ENCODE measurements at regions not wholly inside any gene's neighbourhood (a gene's known extent, or its start where the extent isn't known, plus 50 kb on each side); places are given as distances from the start of the nearest gene placed in this dataset.

- BruUV-seq (replicated peaks): no TSS peak
- H3K27me3 ChIP-seq (replicated peaks; ENCODE audit: control insufficient read depth, insufficient read depth, low read length): no peaks in the 10 kb centered on the region
- Mint-ChIP-seq H3K4me1 (ENCODE audit: low read depth, unreplicated experiment) (no peaks in the 10 kb centered on the region), H3K27me3 (ENCODE audit: insufficient read depth, unreplicated experiment) (no peaks in the 10 kb centered on the region), H3K9me3 (ENCODE audit: unreplicated experiment) (no peaks in the 10 kb centered on the region), H3K27ac (ENCODE audit: unreplicated experiment) (no peak overlapping the region), H3K36me3 (ENCODE audit: insufficient read depth, unreplicated experiment) (no peaks in the 10 kb centered on the region), H3K4me3 (ENCODE audit: unreplicated experiment) (no peak overlapping the region)
- ChIA-PET POLR2A (no interaction called here), CTCF (no interaction called here)
- no peak for TF ChIP-seq CTCF (IDR thresholded peaks at IDR 0.05; ENCODE audit: insufficient read depth in 1 of 2, low read depth in 1 of 2, low read length in 1 of 2, severe bottlenecking in 1 of 2, unreplicated experiment in 1 of 2)
- no peak for DNase-seq
- intact Hi-C loops (cut with micrococcal nuclease; ENCODE audit: unreplicated experiment): no loop called here
- no peaks in the 10 kb centered on the region for H3K36me3 ChIP-seq (ENCODE audit: control insufficient read depth, insufficient read depth, low read length)
- no peaks in the 10 kb centered on the region for H3K9me3 ChIP-seq
- H3K4me1 ChIP-seq: no peaks in the 10 kb centered on the region
- no peak overlapping the region for H3K4me3 ChIP-seq (ENCODE audit: low read depth, low read length)
These were observed 616.9 kb downstream of the AJAP1 start for GRCh38 chr1:5271264-5271663.

- H3K4me1 ChIP-seq: no peaks in the 10 kb centered on the region
- H3K9me3 ChIP-seq: no peaks in the 10 kb centered on the region
- POLR2A ChIA-PET: no interaction called here
- Mint-ChIP-seq H3K9me3 (ENCODE audit: unreplicated experiment) (no peaks in the 10 kb centered on the region), H3K27me3 (ENCODE audit: insufficient read depth, unreplicated experiment) (no peaks in the 10 kb centered on the region), H3K4me3 (ENCODE audit: unreplicated experiment) (no peak overlapping the region), H3K27ac (ENCODE audit: unreplicated experiment) (no peak overlapping the region), H3K4me1 (ENCODE audit: low read depth, unreplicated experiment) (no peaks in the 10 kb centered on the region), H3K36me3 (ENCODE audit: insufficient read depth, unreplicated experiment) (no peaks in the 10 kb centered on the region)
- no peak overlapping the region for H3K4me3 ChIP-seq (ENCODE audit: low read depth, low read length)
- BruUV-seq (replicated peaks): no TSS peak
- CTCF ChIA-PET: no interaction called here
- TF ChIP-seq CTCF (IDR thresholded peaks at IDR 0.05; ENCODE audit: insufficient read depth in 1 of 2, low read depth in 1 of 2, low read length in 1 of 2, severe bottlenecking in 1 of 2, unreplicated experiment in 1 of 2): no peak
- no peaks in the 10 kb centered on the region for H3K27me3 ChIP-seq (replicated peaks; ENCODE audit: control insufficient read depth, insufficient read depth, low read length)
- intact Hi-C loops (cut with micrococcal nuclease; ENCODE audit: unreplicated experiment): no loop called here
- no peak for DNase-seq
- H3K36me3 ChIP-seq (ENCODE audit: control insufficient read depth, insufficient read depth, low read length): no peaks in the 10 kb centered on the region
These were observed 615.5 kb downstream of the AJAP1 start for GRCh38 chr1:5269901-5270300.

GRCh38 chr1:5267603-5268235, 613.3 kb downstream of the AJAP1 start:
- no peak for TF ChIP-seq CTCF (IDR thresholded peaks at IDR 0.05; ENCODE audit: insufficient read depth in 1 of 2, low read depth in 1 of 2, low read length in 1 of 2, severe bottlenecking in 1 of 2, unreplicated experiment in 1 of 2)
- H3K9me3 Mint-ChIP-seq (ENCODE audit: unreplicated experiment): peaks cover 6% of the 10 kb centered on the region
- no peaks in the 10 kb centered on the region for H3K9me3 ChIP-seq
- no peaks in the 10 kb centered on the region for H3K36me3 ChIP-seq (ENCODE audit: control insufficient read depth, insufficient read depth, low read length)
- ChIA-PET POLR2A (no interaction called here), CTCF (interaction anchor here (0.5 kb wide), 1 partner anchor 242 kb away, joined by 3 read pairs; no protein-coding TSS in a partner anchor)
- no TSS peak for BruUV-seq (replicated peaks)
- H3K36me3 Mint-ChIP-seq (ENCODE audit: insufficient read depth, unreplicated experiment): no peaks in the 10 kb centered on the region
- no peaks in the 10 kb centered on the region for H3K4me1 ChIP-seq
- no peaks in the 10 kb centered on the region for H3K27me3 ChIP-seq (replicated peaks; ENCODE audit: control insufficient read depth, insufficient read depth, low read length)
- intact Hi-C loops (cut with micrococcal nuclease; ENCODE audit: unreplicated experiment): no loop called here
- H3K4me3 Mint-ChIP-seq (ENCODE audit: unreplicated experiment): no peak overlapping the region
- no peak overlapping the region for H3K4me3 ChIP-seq (ENCODE audit: low read depth, low read length)
- no peak for DNase-seq
- no peaks in the 10 kb centered on the region for H3K4me1 Mint-ChIP-seq (ENCODE audit: low read depth, unreplicated experiment)
- no peak overlapping the region for H3K27ac Mint-ChIP-seq (ENCODE audit: unreplicated experiment)
- no peaks in the 10 kb centered on the region for H3K27me3 Mint-ChIP-seq (ENCODE audit: insufficient read depth, unreplicated experiment)

Data from Caco-2 (cell line).